Lung (tissue), 11 donors: ENCODE measurements at regions not wholly inside any gene's neighbourhood (a gene's known extent, or its start where the extent isn't known, plus 50 kb on each side); places are given as distances from the start of the nearest gene placed in this dataset.

Experiments used
- ATAC-seq: fragments of 200-7000 bp; cut with Tn5 transposase; one replicate; pipeline ENCODE4 v1.9.1; 2020; ENCODE audit warnings: moderate number of reproducible peaks; ENCODE audit not compliant: insufficient read depth, low FRiP score
- DNase-seq, 3 donors: peaks; one replicate each; pipeline ENCODE4 v3.0.0-alpha.2; 2013 to 2017
- H3K27ac ChIP-seq, 2 donors: one replicate each; pipeline ENCODE4 v1.5.1; 2013; ENCODE audit warnings: mild to moderate bottlenecking in 2 of 2, moderate library complexity in 2 of 2, control low read depth in 1 of 2, inconsistent platforms in 1 of 2, low read depth in 1 of 2, low read length in 1 of 2
- H3K27me3 ChIP-seq, 3 donors: one replicate each; pipeline ENCODE4 v1.5.1; 2013; ENCODE audit warnings: low read length in 2 of 3; ENCODE audit not compliant: control insufficient read depth in 3 of 3, insufficient read depth in 3 of 3
- H3K36me3 ChIP-seq, 4 donors: one replicate each; pipeline ENCODE4 v1.5.1; 2013; ENCODE audit warnings: low read length in 4 of 4, mild to moderate bottlenecking in 1 of 4, moderate library complexity in 1 of 4; ENCODE audit not compliant: control insufficient read depth in 4 of 4, insufficient read depth in 4 of 4
- H3K4me1 ChIP-seq, 5 donors: one replicate each; pipeline ENCODE4 v1.5.1; 2013; ENCODE audit warnings: low read length in 5 of 5, mild to moderate bottlenecking in 2 of 5, moderate library complexity in 1 of 5; ENCODE audit not compliant: control insufficient read depth in 5 of 5, insufficient read depth in 5 of 5
- H3K4me3 ChIP-seq: one replicate; pipeline ENCODE4 v1.5.1; 2013; ENCODE audit warnings: mild to moderate bottlenecking, control low read depth, moderate library complexity
- H3K9ac ChIP-seq, 2 donors: one replicate each; pipeline ENCODE4 v1.5.1; 2013; ENCODE audit warnings: low read length in 2 of 2, control low read depth in 1 of 2; ENCODE audit not compliant: insufficient read depth in 1 of 2
- H3K9me3 ChIP-seq, 4 donors: one replicate each; pipeline ENCODE4 v1.5.1; 2013; ENCODE audit warnings: low read length in 3 of 4, mild to moderate bottlenecking in 1 of 4, moderate library complexity in 1 of 4; ENCODE audit not compliant: control insufficient read depth in 4 of 4, insufficient read depth in 3 of 4
- CTCF ChIP-seq: IDR thresholded peaks from 2 replicates; pipeline ENCODE4 v1.5.1; 2012; ENCODE audit warnings: mild to moderate bottlenecking; ENCODE audit errors: control extremely low read depth, extremely low read depth
- WGBS, 2 donors: extraction: QIAGEN DNeasy Blood & Tissue Kit; methylation state at CpG; one replicate each; pipeline ENCODE4 v1.1.7; 2013; 5-methylcytosine and 5-hydroxymethylcytosine counted together
- donor health status: control.
- donor health status: control.
- donor health status: Bipolar disorder and iron deficiency.
- donor health status: healthy.
- donor health status: DM: yes; HTN: yes; CAD: no.

DNA sequence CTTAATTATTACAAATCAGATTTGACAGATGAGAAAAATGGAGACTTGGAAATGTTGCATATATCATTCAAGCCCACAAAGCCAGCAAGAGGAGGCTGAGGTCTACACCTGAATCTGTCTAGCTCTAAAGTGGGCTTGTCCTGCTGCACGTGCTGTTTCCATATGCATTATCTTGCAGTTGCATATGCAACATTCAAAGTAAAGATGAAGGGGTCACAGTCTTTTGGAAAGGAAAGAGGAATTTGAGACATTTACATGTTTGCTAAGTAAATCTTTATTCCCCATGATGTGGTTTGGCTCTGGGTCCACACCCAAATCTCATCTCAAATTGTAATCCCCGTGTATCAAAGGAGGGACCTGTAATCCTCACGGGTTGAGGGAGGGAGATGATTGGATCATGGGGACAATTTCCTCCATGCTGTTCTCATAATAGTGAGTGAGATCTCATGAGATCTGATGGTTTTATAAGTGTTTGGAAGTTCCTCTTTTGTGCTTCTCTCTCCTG is 98.3 kb downstream of the BACH1 start:
- ATAC-seq, result no peak
- WGBS, 2 donors, result 90 to 94% methylated on average over 3 of the region's 3 CpGs
- TF ChIP-seq CTCF, result no peak

DNA sequence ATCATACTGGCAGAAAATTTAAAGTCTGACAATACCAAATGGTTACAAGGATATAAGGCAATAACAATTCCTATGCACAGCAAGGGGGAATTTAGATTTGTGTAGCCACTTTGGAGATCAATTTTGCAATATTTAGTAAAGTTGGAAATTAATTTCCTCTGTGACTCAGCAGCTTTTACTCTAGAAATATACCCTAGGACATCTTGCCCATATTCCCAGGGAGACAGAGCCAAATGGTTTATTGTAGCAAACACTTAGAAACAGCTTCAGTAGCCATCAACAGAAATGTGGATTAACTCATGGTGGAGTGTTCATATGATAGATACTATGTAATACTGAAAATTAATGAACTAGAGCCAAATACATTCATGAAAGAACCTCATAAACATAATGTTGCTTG is 104.6 kb downstream of the BACH1 start:
- no peaks in the 10 kb centered on the region for H3K4me1 ChIP-seq
- H3K27me3 ChIP-seq, result no peaks in the 10 kb centered on the region
- H3K9ac ChIP-seq, result no peak overlapping the region
- DNase-seq (peak in 2 of 3 donors; percentile 25 to 54), ATAC-seq (no peak)
- TF ChIP-seq CTCF, result no peak
- no peak overlapping the region for H3K27ac ChIP-seq
- peaks cover 0 to 6% (median 1%) of the 10 kb centered on the region in 4 donors for H3K9me3 ChIP-seq
- H3K36me3 ChIP-seq, result peaks cover 0 to 3% (median under 1%) of the 10 kb centered on the region in 4 donors
- no peak overlapping the region for H3K4me3 ChIP-seq

More for the DNA sequence above, 98.3 kb downstream of the BACH1 start:
- Histone ChIP-seq H3K4me3 (no peak overlapping the region), H3K27me3 (no peaks in the 10 kb centered on the region), H3K9me3 (peaks cover 0 to 6% (median 1%) of the 10 kb centered on the region in 4 donors), H3K4me1 (no peaks in the 10 kb centered on the region), H3K36me3 (no peaks in the 10 kb centered on the region), H3K9ac (no peak overlapping the region), H3K27ac (no peak overlapping the region)
- DNase-seq, result no peak

GRCh38 chr21:29403922-29404538 is 105.3 kb downstream of the BACH1 start:
- TF ChIP-seq CTCF, result no peak
- Histone ChIP-seq H3K27ac (no peak overlapping the region), H3K4me1 (no peaks in the 10 kb centered on the region), H3K9me3 (peaks cover 0 to 6% (median 1%) of the 10 kb centered on the region in 4 donors), H3K27me3 (no peaks in the 10 kb centered on the region), H3K9ac (no peak overlapping the region), H3K36me3 (peaks cover 0 to 3% (median under 1%) of the 10 kb centered on the region in 4 donors), H3K4me3 (no peak overlapping the region)
- ATAC-seq, result peak; percentile 62
- WGBS, 2 donors, result 62 to 79% methylated on average over 4 of the region's 4 CpGs
- DNase-seq, result no peak
